Suppressor macrophage treated with lipopolysaccharide for 1 hour (primary cell): ENCODE measurements at regions not wholly inside any gene's neighbourhood (a gene's known extent, or its start where the extent isn't known, plus 50 kb on each side); places are given as distances from the start of the nearest gene placed in this dataset.

Experiments used
- DNase-seq, 3 donors: peaks; one replicate each; pipeline ENCODE4 v3.0.0-alpha.2; 2020 to 2022

DNA sequence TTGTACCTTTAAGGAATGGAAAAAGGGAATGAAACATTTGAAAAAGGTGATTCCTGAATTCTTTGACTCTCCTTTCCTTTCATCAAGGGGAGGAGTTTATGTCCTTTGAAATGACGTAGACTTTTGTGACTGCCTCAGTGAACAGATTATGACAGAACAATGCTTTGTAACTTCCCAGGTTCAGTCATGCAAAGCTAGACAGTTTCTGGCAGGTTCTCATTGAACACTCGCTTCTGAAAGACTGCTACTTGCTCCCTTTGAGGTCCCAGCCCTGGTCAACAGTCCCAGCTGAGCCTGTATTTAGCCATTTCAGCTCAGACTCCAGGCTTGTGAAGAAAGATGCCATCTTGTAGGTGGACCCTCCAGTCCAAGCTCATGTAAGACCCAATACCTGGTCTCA, 1178.9 kb downstream of the BCL11B start:
- DNase-seq: no peak

DNA sequence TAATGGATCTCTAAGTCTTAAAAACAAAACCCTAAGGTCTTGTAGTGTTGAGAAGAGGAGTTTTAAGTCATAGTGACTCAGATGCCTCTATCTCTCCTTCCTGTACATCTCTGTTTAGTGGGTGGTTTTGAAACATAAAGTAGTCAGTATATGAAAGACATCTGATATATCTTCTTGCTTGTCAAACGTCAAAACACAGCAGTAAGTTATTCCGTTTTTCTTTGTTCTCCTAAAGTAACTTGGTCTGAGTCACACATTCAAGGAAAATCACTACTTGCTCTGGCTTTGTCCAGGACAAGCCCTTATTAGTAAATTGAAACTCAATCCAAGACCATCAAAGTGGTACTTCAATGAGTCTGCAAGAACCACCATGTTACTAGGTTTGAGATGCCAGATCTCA, 1172.5 kb downstream of the BCL11B start:
- no peak for DNase-seq

DNA sequence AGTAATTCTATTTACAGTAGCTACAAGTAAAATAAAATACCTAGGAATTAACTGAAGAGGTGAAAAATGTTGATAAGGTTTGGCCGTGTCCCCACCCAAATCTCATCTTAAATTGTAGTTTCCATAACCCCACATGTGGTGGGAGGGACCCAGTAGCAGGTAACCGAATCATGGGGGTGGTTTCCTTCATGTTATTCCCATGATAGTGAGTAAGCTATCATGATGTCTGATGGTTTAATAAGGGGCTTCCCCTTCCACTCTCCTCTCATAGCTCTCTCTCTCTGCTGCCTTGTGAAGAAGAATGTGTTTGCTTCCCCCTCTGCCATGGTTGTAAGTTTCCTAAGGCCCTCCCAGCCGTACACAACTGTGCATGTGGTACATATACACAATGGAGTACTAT, 1170.7 kb downstream of the BCL11B start:
- DNase-seq: no peak

DNA sequence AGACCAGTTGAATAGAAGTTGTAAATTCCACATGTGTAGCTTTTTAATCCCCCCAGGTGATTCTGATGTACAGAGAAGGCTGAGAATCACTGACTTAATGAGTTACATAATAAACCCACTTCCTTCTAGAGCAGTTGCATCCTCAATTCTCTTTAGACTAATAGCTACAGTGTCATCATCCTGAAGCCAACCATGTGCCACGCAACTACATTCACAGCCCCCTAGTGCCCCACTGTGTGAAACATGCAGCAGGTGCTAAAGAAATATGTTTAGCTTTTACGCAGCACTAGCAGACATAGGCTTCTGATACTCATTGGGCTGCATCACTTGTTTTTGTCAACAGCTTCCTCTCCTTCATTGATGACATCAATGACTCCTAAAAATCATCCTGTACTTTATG, 1168.3 kb downstream of the BCL11B start:
- DNase-seq: no peak

DNA sequence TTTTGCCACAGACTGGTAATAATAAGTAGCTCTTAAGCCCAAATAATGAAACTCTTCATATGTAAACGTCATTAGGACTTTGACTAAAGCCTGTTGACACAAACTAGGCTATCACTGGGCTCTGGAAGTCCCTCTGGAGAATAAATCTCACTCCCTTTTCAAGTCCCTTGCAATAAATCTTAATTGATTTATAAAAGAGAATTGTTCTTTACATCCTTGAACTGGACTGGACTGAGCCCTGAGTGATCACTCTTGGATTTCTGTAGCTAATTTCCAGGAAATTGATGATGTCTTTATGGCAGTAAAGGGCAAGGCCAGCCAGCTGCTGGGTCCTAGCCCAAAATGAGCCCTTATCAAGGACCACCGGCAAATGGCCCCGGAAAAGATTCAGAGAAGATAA, 1162.7 kb downstream of the BCL11B start:
- no peak for DNase-seq

DNA sequence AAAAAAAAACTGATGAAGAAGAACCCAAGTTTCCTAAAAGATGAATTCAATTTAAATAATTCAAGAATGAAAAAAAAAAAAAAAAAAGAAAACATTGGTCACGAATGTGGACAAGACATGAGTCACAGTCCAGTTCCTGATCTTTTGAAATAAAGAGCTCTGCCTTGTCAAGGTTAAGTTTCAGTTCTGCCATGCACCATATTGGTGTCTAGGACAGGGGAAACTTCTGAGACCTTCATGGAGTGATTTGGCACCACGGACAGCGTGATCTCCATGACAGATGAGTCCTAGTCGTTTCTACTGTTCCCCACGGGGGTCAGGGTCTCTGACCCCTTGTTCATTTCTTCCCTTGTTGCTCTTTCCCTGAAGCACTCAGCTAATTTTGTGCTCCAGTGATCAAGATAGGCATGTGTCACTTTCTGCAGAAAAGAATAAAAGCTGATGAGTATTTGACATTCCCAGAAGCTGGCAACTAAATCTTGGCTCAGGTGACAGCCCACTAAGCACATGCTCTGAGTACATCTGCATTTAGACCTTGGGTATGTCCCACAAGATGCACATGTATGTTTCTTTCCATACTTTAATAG, 1159.7 kb downstream of the BCL11B start:
- no peak for DNase-seq

DNA sequence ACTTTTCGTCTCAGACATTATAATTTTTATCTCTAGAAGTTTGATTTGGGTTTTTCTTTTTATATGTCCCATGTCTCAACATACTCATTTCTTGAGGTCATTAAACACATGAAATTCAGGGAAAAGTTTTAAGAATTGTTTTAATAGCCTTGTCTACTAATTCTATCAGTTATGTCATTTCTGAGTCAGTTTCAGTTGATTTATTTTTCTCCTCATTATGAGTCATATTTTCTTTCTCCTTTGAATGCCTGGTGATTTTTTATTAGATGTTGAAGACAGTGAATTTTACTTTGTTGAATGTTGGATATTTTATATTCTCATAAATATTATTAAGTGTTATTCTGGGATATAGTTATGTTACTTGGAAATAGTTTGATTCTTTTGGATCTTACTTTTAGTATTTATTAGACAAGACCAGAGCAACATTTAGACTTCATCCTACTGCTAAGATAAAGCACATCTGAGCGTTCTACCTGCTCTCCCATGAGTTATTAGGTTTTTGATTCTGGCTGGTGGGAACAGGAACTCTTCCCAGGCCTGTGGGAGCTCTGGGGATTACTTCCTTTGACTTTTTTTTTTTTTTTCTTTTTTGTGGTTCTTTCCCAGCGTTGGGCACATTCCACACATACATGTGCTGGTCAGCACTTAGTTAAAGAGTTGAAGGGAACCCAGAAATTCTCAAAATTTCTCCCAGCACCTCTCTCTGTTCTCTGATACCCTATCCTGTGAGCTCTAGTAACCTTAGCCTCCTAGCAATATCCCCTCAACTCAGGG, 1157.7 kb downstream of the BCL11B start:
- no peak for DNase-seq

DNA sequence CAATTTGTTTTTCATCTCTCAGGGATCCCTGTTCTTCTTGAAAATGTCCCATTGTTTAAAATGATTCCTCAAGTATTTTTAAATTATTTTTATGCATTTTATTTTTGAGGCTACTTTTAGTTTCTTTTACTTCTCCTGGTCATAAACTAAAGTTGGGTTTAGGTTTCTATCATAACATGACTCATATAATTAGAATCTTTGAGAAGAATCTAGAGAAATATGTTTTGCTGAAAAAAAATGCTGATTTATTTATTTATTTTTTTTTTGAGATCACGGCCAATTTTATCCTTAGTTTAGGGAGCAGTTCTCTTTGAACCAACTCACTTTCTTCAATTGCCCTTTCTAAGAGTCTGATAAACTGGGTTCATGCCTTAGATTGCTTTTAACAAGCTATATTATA, 1157.1 kb downstream of the BCL11B start:
- DNase-seq: no peak

DNA sequence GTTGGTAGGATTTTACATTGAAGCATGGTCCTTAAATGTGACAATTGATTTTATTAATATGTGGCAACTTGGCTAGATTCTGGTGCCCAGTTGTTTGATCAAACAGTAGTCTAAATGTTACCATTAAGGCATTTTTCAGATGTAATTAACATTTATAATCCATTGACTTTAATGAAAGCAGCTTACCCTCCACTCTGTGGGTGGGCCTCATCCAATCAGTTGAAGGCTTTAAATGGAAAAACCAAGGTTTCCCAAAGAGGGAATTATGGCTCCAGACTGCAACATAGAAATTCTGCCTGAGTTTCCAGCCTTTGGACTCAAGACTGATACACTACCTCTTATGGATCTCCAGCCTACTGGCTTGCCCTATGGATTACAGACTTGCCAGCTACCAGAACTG, 1153.2 kb downstream of the BCL11B start:
- DNase-seq: no peak

DNA sequence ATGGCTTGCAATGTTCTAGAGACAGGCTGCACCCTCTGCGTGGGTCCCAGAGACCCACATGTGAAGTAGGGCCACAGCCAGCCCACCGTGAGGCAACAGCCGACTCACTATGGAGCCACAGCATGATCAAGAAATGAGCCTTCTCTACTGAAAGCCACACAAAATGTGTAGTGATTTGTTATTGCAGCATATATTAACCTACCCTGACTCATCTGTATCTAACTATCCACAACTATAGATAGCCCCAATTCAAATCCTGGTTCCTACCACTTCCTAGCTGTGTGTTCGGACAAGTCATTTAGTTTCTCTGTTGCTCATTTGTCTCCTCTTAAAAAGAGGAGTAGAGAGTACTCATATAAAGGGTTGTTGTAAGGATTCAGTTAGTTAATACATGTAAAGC, 1152.3 kb downstream of the BCL11B start:
- DNase-seq: no peak

DNA sequence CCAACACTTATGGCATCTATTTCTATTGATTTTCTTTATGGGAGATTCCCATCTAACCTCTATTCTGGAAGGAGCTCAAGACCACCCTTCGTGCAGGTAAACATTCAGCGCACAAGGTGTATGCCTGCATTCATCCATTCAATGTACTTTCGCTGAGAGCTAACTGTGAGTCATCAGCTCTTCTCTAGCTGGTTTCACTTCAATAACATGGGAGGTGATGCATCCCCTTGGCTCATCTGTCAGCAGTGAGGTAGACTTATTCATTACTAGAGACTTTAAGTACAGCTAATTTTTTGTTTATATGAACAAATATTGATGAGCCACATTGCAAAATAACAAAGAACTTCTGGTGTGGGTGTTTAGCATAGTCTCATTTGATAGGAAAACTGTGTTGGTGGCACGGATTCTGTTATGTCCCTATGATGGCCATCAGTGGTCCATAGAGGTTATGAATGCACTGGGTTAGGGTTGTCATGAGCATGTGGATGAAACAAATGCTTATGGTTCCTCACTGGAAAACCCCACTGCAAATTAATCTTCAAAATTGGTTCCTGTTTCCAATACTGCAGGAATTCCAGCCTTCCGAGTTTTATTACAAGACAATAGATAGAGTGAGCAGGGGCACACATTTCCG, 1151.0 kb downstream of the BCL11B start:
- no peak for DNase-seq

DNA sequence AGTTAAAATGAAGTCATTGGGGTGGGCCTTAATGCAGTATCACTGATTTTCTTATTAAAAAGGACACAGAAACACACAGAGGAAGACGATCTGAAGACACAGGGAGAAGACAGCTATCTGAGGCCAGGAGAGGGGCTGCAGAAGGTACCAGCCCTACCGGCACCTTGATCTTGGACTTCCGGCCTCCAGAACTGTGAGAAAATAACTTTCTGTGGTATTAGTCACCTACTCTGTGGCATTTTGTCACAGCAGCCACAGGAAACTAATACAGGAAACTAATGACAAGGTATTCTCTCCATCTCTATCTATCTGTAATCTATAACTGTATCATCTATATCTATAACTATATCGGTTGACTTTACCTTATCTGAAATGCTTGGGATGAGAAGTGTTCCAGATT, 1149.5 kb downstream of the BCL11B start:
- DNase-seq: no peak

DNA sequence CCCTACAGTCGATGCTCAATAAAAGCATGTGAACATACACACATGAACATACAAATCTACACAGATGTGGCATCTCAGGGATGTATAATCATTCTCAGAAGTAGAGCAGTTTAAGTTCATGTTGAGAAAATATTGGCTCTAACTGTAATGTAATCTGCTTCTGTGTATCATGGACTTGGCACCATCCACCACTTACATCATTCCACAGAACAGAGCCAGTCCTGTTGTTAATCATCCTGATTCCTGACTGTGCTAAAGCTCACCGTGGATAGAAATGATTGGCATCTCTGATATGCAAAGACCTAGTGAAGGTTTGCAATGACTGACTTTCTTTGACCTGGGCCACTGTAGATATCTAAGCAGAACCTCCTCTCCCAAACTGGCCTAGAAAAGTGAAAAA, 1141.3 kb downstream of the BCL11B start:
- no peak for DNase-seq

DNA sequence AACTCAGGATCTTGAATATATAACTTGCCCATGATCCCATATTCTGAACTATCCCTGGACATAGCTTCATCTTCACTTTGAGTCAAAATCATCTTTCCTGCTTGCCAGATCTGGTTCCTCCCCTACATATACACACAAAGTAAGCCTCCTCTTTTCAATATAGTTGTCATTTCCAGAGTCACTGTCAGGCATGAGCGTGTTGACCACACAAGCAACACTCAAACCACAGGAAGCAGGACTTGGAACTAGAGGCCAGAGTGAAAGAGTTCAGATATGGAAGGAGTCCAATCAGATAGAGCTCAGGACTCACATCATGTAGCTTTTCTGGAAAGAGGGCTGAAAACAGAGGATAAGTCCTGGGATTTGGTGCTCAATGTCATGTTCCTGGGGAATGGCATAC, 1140.6 kb downstream of the BCL11B start:
- no peak for DNase-seq

DNA sequence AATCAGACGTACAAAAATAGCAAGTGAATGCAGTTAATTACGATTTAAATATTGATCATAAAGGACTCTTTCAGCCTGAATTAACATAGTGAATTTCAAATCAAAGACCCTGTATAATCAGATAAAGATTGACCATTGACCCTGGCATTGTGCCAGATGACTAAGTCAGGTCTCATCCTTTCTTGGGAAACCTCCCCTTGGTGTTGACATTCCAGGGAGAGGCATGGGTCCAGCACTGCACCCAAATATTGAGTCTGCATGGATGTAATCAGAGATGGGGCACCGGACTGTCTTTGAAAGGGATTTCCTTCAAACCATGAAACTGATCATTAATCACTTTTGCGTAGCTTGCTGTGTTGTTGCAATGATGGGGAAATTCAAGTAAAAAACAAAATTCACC, 1138.2 kb downstream of the BCL11B start:
- no peak for DNase-seq

DNA sequence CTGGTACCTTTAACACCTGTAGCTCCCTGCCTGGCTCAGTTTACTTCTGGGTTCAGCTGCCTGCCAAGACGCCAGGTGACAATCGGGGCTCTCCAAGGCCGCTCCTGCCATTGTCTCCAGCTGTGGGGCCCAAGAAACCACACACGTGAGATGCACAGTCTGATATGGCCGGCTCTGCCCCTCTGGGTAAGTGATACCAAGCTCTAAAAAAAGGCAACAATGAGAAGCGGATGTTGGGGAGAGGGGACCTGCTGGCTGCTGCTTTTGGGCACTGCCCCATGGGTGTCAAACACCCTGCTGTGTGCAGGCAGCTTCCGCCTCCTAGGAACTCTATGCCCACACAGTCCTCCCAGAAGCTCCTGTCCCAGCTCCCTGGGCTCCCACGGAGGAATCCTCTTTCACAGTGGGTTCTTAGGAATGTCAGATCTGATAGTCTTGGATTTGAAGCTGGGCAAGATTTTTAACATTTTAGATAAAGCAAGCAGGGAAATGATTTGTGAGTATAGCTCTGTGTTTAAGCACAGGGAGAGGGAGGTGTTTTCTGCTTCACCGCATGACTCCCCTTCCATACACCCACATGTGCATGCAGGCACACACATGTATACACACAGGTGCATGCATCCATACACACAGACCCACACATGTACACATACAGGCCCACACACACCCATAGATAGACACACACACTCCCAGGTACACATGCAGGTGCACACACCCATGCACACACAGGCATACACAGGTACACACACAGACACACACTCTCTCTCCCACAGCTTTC, 1135.8 kb downstream of the BCL11B start:
- DNase-seq: no peak

DNA sequence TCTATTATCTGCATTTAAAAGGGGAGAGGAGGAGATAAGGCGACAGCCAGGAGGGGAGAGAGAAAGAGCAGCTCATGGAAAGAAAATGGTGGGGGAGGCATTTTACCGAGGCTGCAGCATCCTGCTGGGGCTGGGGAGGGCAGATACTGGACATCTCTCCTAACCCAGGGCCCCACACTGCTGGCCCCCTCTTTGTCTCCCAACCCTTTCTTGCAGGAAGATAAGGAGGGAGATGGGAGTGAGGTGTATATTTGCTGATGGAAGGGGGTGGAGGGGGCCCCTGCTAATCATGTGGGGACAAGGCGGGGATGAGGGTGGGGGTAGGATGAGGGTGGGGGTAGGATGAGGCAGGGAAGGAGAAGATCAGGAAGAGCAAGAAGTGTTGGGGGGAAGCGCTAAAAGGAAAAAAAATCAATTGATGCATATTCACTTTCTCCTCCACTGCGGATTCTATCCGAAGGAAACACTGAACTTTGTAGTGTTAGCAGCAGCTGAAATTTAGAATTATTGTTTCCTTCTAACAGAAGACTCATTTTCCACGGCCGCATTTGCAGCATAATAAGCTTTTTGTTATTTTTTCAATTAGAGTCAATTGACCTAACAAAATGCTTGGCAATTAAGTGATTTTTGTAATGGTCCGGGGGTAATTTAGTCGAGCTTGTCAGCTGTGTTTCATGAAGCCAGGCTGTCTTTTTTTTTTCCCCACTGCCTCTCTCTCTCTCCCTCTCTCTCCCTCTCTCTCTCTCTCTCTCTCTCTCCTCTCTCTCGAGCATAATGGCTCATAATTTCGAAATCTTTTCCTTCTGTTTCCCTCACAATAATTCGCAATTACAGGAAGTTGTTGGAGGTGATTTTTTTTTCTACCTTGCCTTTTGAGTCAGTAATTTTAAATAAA, 1134.6 kb downstream of the BCL11B start:
- DNase-seq: no peak

DNA sequence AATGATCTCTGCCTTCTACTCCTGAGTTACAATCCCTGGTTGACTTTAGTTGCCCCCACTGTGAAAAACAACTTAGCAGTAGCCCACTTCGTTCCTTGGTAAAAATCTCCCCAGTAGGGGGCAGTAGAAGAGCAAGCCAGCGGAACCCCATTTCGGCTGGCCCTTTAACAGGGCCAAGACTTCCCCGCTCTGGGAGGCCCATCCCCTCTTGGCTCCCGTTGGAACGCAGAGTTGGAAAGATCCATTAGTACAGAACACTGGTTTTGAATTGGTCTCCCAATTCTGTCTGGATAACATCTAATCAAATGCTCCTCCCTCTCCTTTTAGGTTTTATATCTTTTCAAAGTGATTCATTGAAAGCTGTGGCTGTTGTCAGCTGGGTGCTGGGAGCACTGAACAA, 1133.3 kb downstream of the BCL11B start:
- peak; percentile 46 to 72 (median 56) for DNase-seq

DNA sequence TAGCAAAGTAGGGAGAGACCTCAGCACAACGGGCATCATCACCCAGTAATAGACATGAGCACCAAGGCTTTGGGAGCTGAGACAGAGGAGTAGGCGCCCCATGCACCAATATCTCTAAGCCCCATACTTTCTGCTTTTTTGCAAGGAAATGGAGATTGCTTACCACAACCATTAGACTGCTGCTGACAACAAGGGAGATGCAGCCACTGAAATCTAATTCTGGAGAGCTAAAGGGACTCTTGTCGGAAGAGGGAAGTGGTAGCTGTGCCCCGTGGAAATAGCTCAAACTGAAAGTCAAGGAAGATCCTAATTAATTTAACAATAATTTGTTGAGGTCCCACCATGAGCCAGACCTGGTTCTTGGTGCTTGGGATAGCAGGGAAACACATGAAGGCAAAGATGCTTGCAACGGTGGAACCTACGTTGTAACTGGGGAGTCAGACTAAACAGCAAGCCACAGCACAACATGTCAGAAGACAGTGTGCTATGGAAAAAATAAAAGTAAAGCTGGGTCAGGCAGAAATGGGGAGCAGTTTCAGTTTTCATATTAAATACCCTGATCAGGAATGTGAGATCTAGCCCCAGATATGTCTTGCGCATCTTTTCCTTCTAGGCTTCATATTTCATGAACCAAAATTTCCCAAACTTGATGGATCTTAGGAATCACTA, 1131.0 kb downstream of the BCL11B start:
- no peak for DNase-seq

DNA sequence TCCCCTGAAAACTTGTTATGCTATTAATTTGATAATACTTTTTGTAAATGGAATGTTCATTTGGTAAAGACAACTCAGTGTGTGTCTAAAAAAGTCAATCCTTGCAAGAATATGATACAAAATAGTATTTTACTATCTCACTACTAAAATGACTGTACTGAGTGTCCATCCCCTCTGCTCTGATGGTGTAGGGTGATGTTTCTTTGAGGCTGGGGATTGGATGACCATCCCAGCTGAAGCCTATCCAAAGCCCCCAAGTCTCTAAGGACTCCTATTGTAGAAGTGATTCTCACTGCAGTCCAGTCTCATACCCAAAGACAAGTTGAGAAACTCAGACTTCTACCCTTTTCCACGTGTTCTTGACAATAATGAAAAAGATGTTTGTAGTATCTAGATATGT, 1128.4 kb downstream of the BCL11B start:
- no peak for DNase-seq

DNA sequence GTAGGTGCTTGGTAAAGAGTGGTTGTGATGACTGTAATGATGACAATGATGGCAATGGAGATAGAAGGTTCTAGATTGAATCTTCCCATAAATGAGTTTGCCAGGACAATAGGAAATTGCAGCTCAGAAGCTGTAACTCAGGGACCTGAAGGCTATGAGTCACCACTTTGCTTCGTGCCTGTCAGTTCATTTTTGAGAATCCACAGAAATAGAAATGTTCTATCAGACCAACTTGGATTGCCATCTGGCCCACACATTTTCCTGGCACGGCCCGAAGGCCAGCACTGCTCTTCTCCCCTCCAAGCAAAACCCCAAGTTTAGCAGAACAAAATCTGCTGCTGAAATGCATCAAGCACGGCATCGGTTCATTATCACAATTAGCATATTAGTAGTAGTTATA, 1127.0 kb downstream of the BCL11B start:
- DNase-seq: no peak

DNA sequence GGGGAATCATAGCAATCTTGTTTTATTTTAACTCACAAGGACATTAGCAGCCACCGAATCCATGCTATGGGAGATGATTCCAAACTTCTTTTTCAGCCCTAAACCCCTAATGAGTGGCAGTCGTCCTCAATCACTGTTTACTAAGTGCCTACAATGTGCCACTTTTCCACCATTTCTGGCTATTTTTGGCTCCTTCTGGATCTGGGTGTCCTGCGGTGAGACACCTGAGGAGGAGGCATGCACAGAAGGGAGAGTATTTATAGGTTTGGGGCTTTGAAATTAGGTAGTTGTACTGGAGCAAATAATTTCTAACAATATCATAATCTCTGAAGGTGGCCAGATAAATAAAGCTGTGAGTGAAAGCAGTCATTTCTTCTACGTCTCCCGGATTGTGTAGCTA, 1125.6 kb downstream of the BCL11B start:
- no peak for DNase-seq
